Kidney (tissue), 10 donors: ENCODE measurements at regions not wholly inside any gene's neighbourhood (a gene's known extent, or its start where the extent isn't known, plus 50 kb on each side); places are given as distances from the start of the nearest gene placed in this dataset.
A peak's percentile ranks its signal among the peaks of the same experiment; 100 is the strongest.
"Not testable (repeated sequence)": the region's sequence is repeated elsewhere in the genome, so short reads cannot be mapped to it uniquely, and the experiment has no call there.

Source experiments
- DNase-seq, 5 donors: peaks; one replicate each; pipeline ENCODE4 v3.0.0-alpha.2; 2013 to 2020
- FAIRE-seq: peaks from 2 replicates; lab custom pipeline; 2012; peaks lifted over from hg19 to GRCh38; lab: Jason Lieb, UNC
- H3K27ac ChIP-seq, 2 donors: one replicate each; pipeline ENCODE4 v1.7.0; 2013; ENCODE audit warnings: low read depth in 2 of 2, low read length in 2 of 2, inconsistent platforms in 1 of 2
- H3K27me3 ChIP-seq: one replicate; pipeline ENCODE4 v1.7.1; 2013; ENCODE audit warnings: low read length, inconsistent platforms; ENCODE audit not compliant: control insufficient read depth, insufficient read depth
- H3K36me3 ChIP-seq, 3 donors: one replicate each; pipeline versions ENCODE4 v1.7.0 to v1.7.1; 2013; ENCODE audit warnings: low read length in 3 of 3, control low read depth in 1 of 3, inconsistent platforms in 1 of 3; ENCODE audit not compliant: insufficient read depth in 3 of 3, control insufficient read depth in 2 of 3
- H3K4me1 ChIP-seq, 3 donors: one replicate each; pipeline versions ENCODE4 v1.7.0 to v1.7.1; 2013; ENCODE audit warnings: low read length in 3 of 3, inconsistent platforms in 1 of 3, low read depth in 1 of 3; ENCODE audit not compliant: control insufficient read depth in 2 of 3, insufficient read depth in 2 of 3
- H3K4me3 ChIP-seq, 3 donors: one replicate each; pipeline versions ENCODE4 v1.7.0 to v1.8.1; 2013; ENCODE audit warnings: low read length in 3 of 3, control low read depth in 1 of 3, inconsistent platforms in 1 of 3
- H3K9ac ChIP-seq, 3 donors: one replicate each; pipeline versions ENCODE4 v1.7.0 to v1.7.1; 2013; ENCODE audit warnings: low read length in 3 of 3, control low read depth in 1 of 3, inconsistent platforms in 1 of 3
- H3K9me3 ChIP-seq, 3 donors: one replicate each; pipeline versions ENCODE4 v1.7.0 to v1.7.1; 2013; ENCODE audit warnings: low read length in 3 of 3, control low read depth in 1 of 3, inconsistent platforms in 1 of 3; ENCODE audit not compliant: control insufficient read depth in 2 of 3, insufficient read depth in 1 of 3
- intact Hi-C: fragments of 100-400 bp; cut with DNase I; formaldehyde crosslinking; loops from one replicate; pipeline ENCODE4 v1.11.1; 2022
- donor health status: control.
- donor health status: control.
- donor health status: DM: yes; HTN: yes; CAD: no.
- donor health status: Normal renal cell carcinoma (clear cell type).

GRCh38 chr21:10369289-10369688 is 152.1 kb upstream of the TPTE start:
- H3K4me3 ChIP-seq, DNase-seq, H3K27ac ChIP-seq, intact Hi-C loops, H3K9ac ChIP-seq, H3K4me1 ChIP-seq, H3K9me3 ChIP-seq, H3K36me3 ChIP-seq, H3K27me3 ChIP-seq: not testable (repeated sequence)
- peak; percentile 29 for FAIRE-seq

- H3K9me3 ChIP-seq, H3K36me3 ChIP-seq, H3K27me3 ChIP-seq, H3K4me1 ChIP-seq, intact Hi-C loops, FAIRE-seq, H3K27ac ChIP-seq, H3K4me3 ChIP-seq, H3K9ac ChIP-seq, DNase-seq: not testable (repeated sequence)
These were observed 143.6 kb upstream of the TPTE start for GRCh38 chr21:10377758-10378157.

- intact Hi-C loops, H3K4me3 ChIP-seq, FAIRE-seq, H3K9ac ChIP-seq, H3K27ac ChIP-seq, H3K27me3 ChIP-seq, H3K36me3 ChIP-seq, H3K4me1 ChIP-seq: not testable (repeated sequence)
- DNase-seq = peak in 1 of 5 donors; percentile 61
- H3K9me3 ChIP-seq = peaks cover 0 to 13% (median 2%) of the 10 kb centered on the region in 3 donors
These were observed 141.6 kb upstream of the TPTE start for GRCh38 chr21:10379816-10380215.

GRCh38 chr21:10381687-10382060 is 139.7 kb upstream of the TPTE start:
- not testable (repeated sequence) for H3K36me3 ChIP-seq

GRCh38 chr21:10382135-10382534 is 139.2 kb upstream of the TPTE start:
- DNase-seq = peak in 1 of 5 donors; percentile 60
- H3K36me3 ChIP-seq, H3K4me1 ChIP-seq, H3K4me3 ChIP-seq, intact Hi-C loops, H3K27me3 ChIP-seq, FAIRE-seq, H3K27ac ChIP-seq, H3K9ac ChIP-seq: not testable (repeated sequence)
- peaks cover 0 to 13% (median 2%) of the 10 kb centered on the region in 3 donors for H3K9me3 ChIP-seq

More at GRCh38 chr21:10381687-10382060, 139.7 kb upstream of the TPTE start:
- DNase-seq, H3K4me1 ChIP-seq, H3K9ac ChIP-seq, FAIRE-seq, H3K4me3 ChIP-seq, H3K27me3 ChIP-seq, H3K27ac ChIP-seq, intact Hi-C loops: not testable (repeated sequence)
- peaks cover 0 to 13% (median 2%) of the 10 kb centered on the region in 3 donors for H3K9me3 ChIP-seq

- H3K4me1 ChIP-seq, FAIRE-seq, DNase-seq, intact Hi-C loops, H3K4me3 ChIP-seq, H3K36me3 ChIP-seq, H3K27ac ChIP-seq, H3K9ac ChIP-seq, H3K27me3 ChIP-seq: not testable (repeated sequence)
- H3K9me3 ChIP-seq = peaks cover 0 to 13% (median 2%) of the 10 kb centered on the region in 3 donors
These were observed 138.8 kb upstream of the TPTE start for GRCh38 chr21:10382580-10382979.

- H3K4me3 ChIP-seq, H3K27ac ChIP-seq, H3K4me1 ChIP-seq, FAIRE-seq, H3K36me3 ChIP-seq, H3K27me3 ChIP-seq, H3K9ac ChIP-seq, intact Hi-C loops: not testable (repeated sequence)
- DNase-seq = peak in 1 of 5 donors; percentile 75
- H3K9me3 ChIP-seq = peaks cover 0 to 15% (median 2%) of the 10 kb centered on the region in 3 donors
These were observed 137.8 kb upstream of the TPTE start for GRCh38 chr21:10383571-10383970.

GRCh38 chr21:10384304-10384861 is 137.0 kb upstream of the TPTE start:
- H3K4me1 ChIP-seq, H3K9ac ChIP-seq, H3K4me3 ChIP-seq, DNase-seq, H3K27me3 ChIP-seq, H3K36me3 ChIP-seq, H3K27ac ChIP-seq, FAIRE-seq, intact Hi-C loops: not testable (repeated sequence)
- peaks cover 0 to 15% (median 2%) of the 10 kb centered on the region in 3 donors for H3K9me3 ChIP-seq
